Hepatocyte (in vitro differentiated cells): ENCODE measurements at regions not wholly inside any gene's neighbourhood (a gene's known extent, or its start where the extent isn't known, plus 50 kb on each side); places are given as distances from the start of the nearest gene placed in this dataset.

Source experiments
- EZH2phosphoT487 ChIP-seq: fragments of 200-600 bp; sonication (generic); IDR thresholded peaks from one replicate; pipeline ENCODE4 v1.6.1; 2018; ENCODE audit warnings: antibody characterized with exemption, mild to moderate bottlenecking, low read depth, moderate library complexity; ENCODE audit not compliant: unreplicated experiment, severe bottlenecking
- TF ChIP-seq, protein P1 (sequence below): fragments of 200-600 bp; sonication (generic); IDR thresholded peaks from 2 replicates; pipeline ENCODE4 v1.5.1; 2016; ENCODE audit warnings: antibody characterized with exemption, mild to moderate bottlenecking; ENCODE audit not compliant: poor library complexity

GRCh38 chr18:77359561-77360314, 110.1 kb downstream of the GALR1 start:
- TF ChIP-seq, protein P1, sequence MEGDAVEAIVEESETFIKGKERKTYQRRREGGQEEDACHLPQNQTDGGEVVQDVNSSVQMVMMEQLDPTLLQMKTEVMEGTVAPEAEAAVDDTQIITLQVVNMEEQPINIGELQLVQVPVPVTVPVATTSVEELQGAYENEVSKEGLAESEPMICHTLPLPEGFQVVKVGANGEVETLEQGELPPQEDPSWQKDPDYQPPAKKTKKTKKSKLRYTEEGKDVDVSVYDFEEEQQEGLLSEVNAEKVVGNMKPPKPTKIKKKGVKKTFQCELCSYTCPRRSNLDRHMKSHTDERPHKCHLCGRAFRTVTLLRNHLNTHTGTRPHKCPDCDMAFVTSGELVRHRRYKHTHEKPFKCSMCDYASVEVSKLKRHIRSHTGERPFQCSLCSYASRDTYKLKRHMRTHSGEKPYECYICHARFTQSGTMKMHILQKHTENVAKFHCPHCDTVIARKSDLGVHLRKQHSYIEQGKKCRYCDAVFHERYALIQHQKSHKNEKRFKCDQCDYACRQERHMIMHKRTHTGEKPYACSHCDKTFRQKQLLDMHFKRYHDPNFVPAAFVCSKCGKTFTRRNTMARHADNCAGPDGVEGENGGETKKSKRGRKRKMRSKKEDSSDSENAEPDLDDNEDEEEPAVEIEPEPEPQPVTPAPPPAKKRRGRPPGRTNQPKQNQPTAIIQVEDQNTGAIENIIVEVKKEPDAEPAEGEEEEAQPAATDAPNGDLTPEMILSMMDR: no peak
- no peak for TF ChIP-seq EZH2phosphoT487
